SK-N-MC (cell line): ENCODE measurements at regions not wholly inside any gene's neighbourhood (a gene's known extent, or its start where the extent isn't known, plus 50 kb on each side); places are given as distances from the start of the nearest gene placed in this dataset.

Experiments
- EZH2 ChIP-seq: fragments of 200-600 bp; sonication (generic); IDR thresholded peaks from one replicate; pipeline ENCODE4 v1.6.1; 2017; ENCODE audit warnings: antibody characterized with exemption
- POLR2AphosphoS5 ChIP-seq: IDR thresholded peaks from 2 replicates; pipeline ENCODE4 v1.6.1; 2012; ENCODE audit warnings: mild to moderate bottlenecking, low read depth, low read length, borderline replicate concordance

- TF ChIP-seq POLR2AphosphoS5 (no peak), EZH2 (no peak)
Measured at GRCh38 chr10:131679926-131680325, 220.9 kb upstream of the PPP2R2D start.
